ENCODE measurements at regions not wholly inside any gene's neighbourhood (a gene's known extent, or its start where the extent isn't known, plus 50 kb on each side); places are given as distances from the start of the nearest gene placed in this dataset.

- H3K9me3 ChIP-seq = no peaks in the 10 kb centered on the region
- H3K4me3 ChIP-seq = no peak overlapping the region
These were observed 299.1 kb upstream of the OBI1 start for GRCh38 chr13:78958006-78958405.

GRCh38 chr13:78940455-78941130 is 281.6 kb upstream of the OBI1 start:
- Histone ChIP-seq H3K27me3 (no peaks in the 10 kb centered on the region), H3K9me3 (no peaks in the 10 kb centered on the region), H3K27ac (no peak overlapping the region), H3K4me3 (no peak overlapping the region), H3K36me3 (no peaks in the 10 kb centered on the region), H3K4me1 (no peaks in the 10 kb centered on the region)
- TF ChIP-seq CTCF (IDR thresholded peaks at IDR 0.05) = no peak
- DNase-seq = no peak
- ATAC-seq = no peak
- intact Hi-C loops (cut with DNase I) = no loop called here

More at GRCh38 chr13:78958006-78958405, 299.1 kb upstream of the OBI1 start:
- intact Hi-C loops (cut with DNase I) = no loop called here
- TF ChIP-seq CTCF (IDR thresholded peaks at IDR 0.05) = no peak
- no peaks in the 10 kb centered on the region for H3K4me1 ChIP-seq
- H3K27ac ChIP-seq = no peak overlapping the region
- no peaks in the 10 kb centered on the region for H3K36me3 ChIP-seq
- peaks cover 3% of the 10 kb centered on the region for H3K27me3 ChIP-seq
- DNase-seq = no peak
- no peak for ATAC-seq

GRCh38 chr13:78934336-78934735 is 275.4 kb upstream of the OBI1 start:
- TF ChIP-seq CTCF (IDR thresholded peaks at IDR 0.05) = no peak
- Histone ChIP-seq H3K4me3 (no peak overlapping the region), H3K9me3 (no peaks in the 10 kb centered on the region), H3K27me3 (no peaks in the 10 kb centered on the region), H3K4me1 (no peaks in the 10 kb centered on the region), H3K36me3 (no peaks in the 10 kb centered on the region), H3K27ac (no peak overlapping the region)
- DNase-seq = no peak
- no peak for ATAC-seq
- intact Hi-C loops (cut with DNase I) = no loop called here

GRCh38 chr13:78915015-78915414 is 256.1 kb upstream of the OBI1 start:
- Histone ChIP-seq H3K4me1 (no peaks in the 10 kb centered on the region), H3K27ac (no peak overlapping the region), H3K9me3 (no peaks in the 10 kb centered on the region), H3K4me3 (no peak overlapping the region), H3K27me3 (no peaks in the 10 kb centered on the region), H3K36me3 (no peaks in the 10 kb centered on the region)
- intact Hi-C loops (cut with DNase I) = no loop called here
- ATAC-seq (no peak), DNase-seq (no peak)
- TF ChIP-seq CTCF (IDR thresholded peaks at IDR 0.05) = no peak

GRCh38 chr13:78913656-78914055 is 254.7 kb upstream of the OBI1 start:
- ATAC-seq (no peak), DNase-seq (no peak)
- H3K36me3 ChIP-seq = no peaks in the 10 kb centered on the region
- H3K27me3 ChIP-seq = no peaks in the 10 kb centered on the region
- no peaks in the 10 kb centered on the region for H3K9me3 ChIP-seq
- H3K27ac ChIP-seq = no peak overlapping the region
- intact Hi-C loops (cut with DNase I) = no loop called here
- TF ChIP-seq CTCF (IDR thresholded peaks at IDR 0.05) = no peak
- no peak overlapping the region for H3K4me3 ChIP-seq
- H3K4me1 ChIP-seq = no peaks in the 10 kb centered on the region

- no peak for TF ChIP-seq CTCF (IDR thresholded peaks at IDR 0.05)
- no peak for ATAC-seq
- intact Hi-C loops (cut with DNase I) = no loop called here
These were observed 251.2 kb upstream of the OBI1 start for GRCh38 chr13:78910147-78910546.

More at GRCh38 chr13:78910147-78910546, 251.2 kb upstream of the OBI1 start:
- H3K4me3 ChIP-seq = no peak overlapping the region
- H3K9me3 ChIP-seq = no peaks in the 10 kb centered on the region
- no peaks in the 10 kb centered on the region for H3K4me1 ChIP-seq
- H3K27me3 ChIP-seq = no peaks in the 10 kb centered on the region
- no peaks in the 10 kb centered on the region for H3K36me3 ChIP-seq
- no peak overlapping the region for H3K27ac ChIP-seq
- DNase-seq = no peak

Measured in upper lobe of right lung (tissue), 1 donor.